GM20431 (cell line): ENCODE measurements at regions not wholly inside any gene's neighbourhood (a gene's known extent, or its start where the extent isn't known, plus 50 kb on each side); places are given as distances from the start of the nearest gene placed in this dataset.
"Not testable (repeated sequence)": the region's sequence is repeated elsewhere in the genome, so short reads cannot be mapped to it uniquely, and the experiment has no call there.

Experiments
- in situ Hi-C: fragments of 300-500 bp; cut with MseI, MboI; formaldehyde crosslinking; loops from one replicate; pipeline ENCODE4 v1.15.0; 2020; ENCODE audit warnings: low sequenced_read_pairs; ENCODE audit not compliant: unreplicated experiment

GRCh38 chr22:23467721-23468294, 112.3 kb downstream of the IGLL1 start:
- in situ Hi-C loops = no loop called here

GRCh38 chr22:23466351-23466750, 113.7 kb downstream of the IGLL1 start:
- in situ Hi-C loops = no loop called here

- in situ Hi-C loops = not testable (repeated sequence)
Observed at GRCh38 chr22:23464796-23465195, 115.3 kb downstream of the IGLL1 start.

- in situ Hi-C loops = not testable (repeated sequence)
Observed at GRCh38 chr22:23460517-23461031, 119.5 kb downstream of the IGLL1 start.

GRCh38 chr22:23459645-23460516, 120.2 kb downstream of the IGLL1 start:
- in situ Hi-C loops = not testable (repeated sequence)

GRCh38 chr22:23458663-23459541, 121.2 kb downstream of the IGLL1 start:
- in situ Hi-C loops = no loop called here

- in situ Hi-C loops = no loop called here
Observed at GRCh38 chr22:23457380-23457985, 122.6 kb downstream of the IGLL1 start.

- in situ Hi-C loops = not testable (repeated sequence)
Observed at GRCh38 chr22:23456666-23457379, 123.3 kb downstream of the IGLL1 start.

- in situ Hi-C loops = not testable (repeated sequence)
Observed at GRCh38 chr22:23454345-23454744, 125.7 kb downstream of the IGLL1 start.

GRCh38 chr22:23453277-23453676, 126.8 kb downstream of the IGLL1 start:
- in situ Hi-C loops = no loop called here

- in situ Hi-C loops = no loop called here
Observed at GRCh38 chr22:23452231-23453010, 127.7 kb downstream of the IGLL1 start.

GRCh38 chr22:23451452-23452230, 128.4 kb downstream of the IGLL1 start:
- in situ Hi-C loops = not testable (repeated sequence)

GRCh38 chr22:23450821-23451220, 129.3 kb downstream of the IGLL1 start:
- in situ Hi-C loops = not testable (repeated sequence)

GRCh38 chr22:23450434-23450795, 129.7 kb downstream of the IGLL1 start:
- in situ Hi-C loops = no loop called here

GRCh38 chr22:23449748-23450433, 130.2 kb downstream of the IGLL1 start:
- in situ Hi-C loops = not testable (repeated sequence)

GRCh38 chr22:23448499-23449288, 131.4 kb downstream of the IGLL1 start:
- in situ Hi-C loops = not testable (repeated sequence)
